ENCODE measurements at regions not wholly inside any gene's neighbourhood (a gene's known extent, or its start where the extent isn't known, plus 50 kb on each side); places are given as distances from the start of the nearest gene placed in this dataset.

DNA sequence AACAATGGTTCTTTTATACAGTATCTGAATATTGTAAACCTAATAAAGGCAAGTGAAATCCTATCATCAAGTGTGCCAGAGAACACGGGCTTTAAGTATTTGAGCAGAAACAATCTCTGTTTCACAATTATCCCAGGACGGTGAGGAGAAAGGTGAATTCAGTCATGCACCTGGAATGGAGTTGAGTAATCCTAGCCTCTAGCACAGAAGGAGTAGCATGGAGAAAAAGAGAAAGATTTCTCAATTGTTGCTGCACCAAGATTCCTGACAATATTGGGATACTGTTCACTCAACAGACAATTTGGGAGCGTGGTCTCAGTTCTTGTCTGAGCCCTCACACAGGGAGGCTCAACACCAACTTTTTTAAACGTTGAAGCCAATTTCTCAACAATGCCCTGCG lies 510.6 kb downstream of the SOX11 start:
- H3K4me1 Mint-ChIP-seq (ENCODE audit: low read depth): no peaks in the 10 kb centered on the region
- H3K9me3 Mint-ChIP-seq (ENCODE audit: low read depth): peaks cover 10% of the 10 kb centered on the region
- peaks cover 2% of the 10 kb centered on the region for H3K36me3 Mint-ChIP-seq (ENCODE audit: low read depth)
- H3K27me3 Mint-ChIP-seq (ENCODE audit: low read depth): peaks cover 3% of the 10 kb centered on the region
- no peak overlapping the region for H3K4me3 Mint-ChIP-seq (ENCODE audit: unreplicated experiment)
- TF ChIP-seq, protein P1, sequence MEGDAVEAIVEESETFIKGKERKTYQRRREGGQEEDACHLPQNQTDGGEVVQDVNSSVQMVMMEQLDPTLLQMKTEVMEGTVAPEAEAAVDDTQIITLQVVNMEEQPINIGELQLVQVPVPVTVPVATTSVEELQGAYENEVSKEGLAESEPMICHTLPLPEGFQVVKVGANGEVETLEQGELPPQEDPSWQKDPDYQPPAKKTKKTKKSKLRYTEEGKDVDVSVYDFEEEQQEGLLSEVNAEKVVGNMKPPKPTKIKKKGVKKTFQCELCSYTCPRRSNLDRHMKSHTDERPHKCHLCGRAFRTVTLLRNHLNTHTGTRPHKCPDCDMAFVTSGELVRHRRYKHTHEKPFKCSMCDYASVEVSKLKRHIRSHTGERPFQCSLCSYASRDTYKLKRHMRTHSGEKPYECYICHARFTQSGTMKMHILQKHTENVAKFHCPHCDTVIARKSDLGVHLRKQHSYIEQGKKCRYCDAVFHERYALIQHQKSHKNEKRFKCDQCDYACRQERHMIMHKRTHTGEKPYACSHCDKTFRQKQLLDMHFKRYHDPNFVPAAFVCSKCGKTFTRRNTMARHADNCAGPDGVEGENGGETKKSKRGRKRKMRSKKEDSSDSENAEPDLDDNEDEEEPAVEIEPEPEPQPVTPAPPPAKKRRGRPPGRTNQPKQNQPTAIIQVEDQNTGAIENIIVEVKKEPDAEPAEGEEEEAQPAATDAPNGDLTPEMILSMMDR (IDR thresholded peaks at IDR 0.05): no peak
- no peak for DNase-seq (ENCODE audit: low spot score)
- no peak overlapping the region for H3K27ac Mint-ChIP-seq (ENCODE audit: unreplicated experiment)

DNA sequence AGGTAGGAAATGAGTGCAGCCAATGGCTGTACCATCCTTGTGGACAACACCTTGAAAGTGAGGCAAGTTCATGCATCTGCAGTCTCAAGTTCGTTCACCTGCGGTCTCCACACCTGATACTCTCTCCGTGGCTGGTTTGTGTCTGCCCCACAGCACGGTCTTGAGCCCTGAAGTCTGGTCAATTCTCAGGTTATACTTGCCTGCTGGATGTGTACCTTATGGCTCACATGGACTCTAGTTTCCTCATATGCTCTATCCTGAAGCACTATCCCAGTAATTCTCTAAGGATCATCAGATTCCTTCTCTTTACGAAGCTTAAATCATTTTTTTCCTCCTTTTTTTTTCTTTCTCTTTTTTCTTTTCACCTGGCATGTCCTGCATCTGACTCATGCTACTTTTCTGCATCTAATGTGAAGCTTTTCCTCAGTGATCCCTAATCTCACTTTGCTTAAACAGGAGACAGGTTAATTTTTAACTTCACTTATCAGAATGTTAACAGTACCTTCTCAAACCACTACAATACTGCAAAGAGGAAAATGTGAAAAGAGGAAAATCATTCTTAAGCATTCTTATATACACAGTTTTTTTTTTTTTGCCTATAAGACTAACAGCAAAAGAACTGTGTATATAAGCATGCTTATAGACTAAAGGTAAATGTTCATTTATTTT lies 511.2 kb downstream of the SOX11 start:
- Mint-ChIP-seq H3K4me3 (ENCODE audit: unreplicated experiment) (no peak overlapping the region), H3K36me3 (ENCODE audit: low read depth) (no peaks in the 10 kb centered on the region), H3K9me3 (ENCODE audit: low read depth) (peaks cover 6% of the 10 kb centered on the region), H3K27ac (ENCODE audit: unreplicated experiment) (no peak overlapping the region), H3K4me1 (ENCODE audit: low read depth) (no peaks in the 10 kb centered on the region), H3K27me3 (ENCODE audit: low read depth) (peaks cover 3% of the 10 kb centered on the region)
- DNase-seq (ENCODE audit: low spot score): no peak
- TF ChIP-seq, protein P1 (IDR thresholded peaks at IDR 0.05): no peak

DNA sequence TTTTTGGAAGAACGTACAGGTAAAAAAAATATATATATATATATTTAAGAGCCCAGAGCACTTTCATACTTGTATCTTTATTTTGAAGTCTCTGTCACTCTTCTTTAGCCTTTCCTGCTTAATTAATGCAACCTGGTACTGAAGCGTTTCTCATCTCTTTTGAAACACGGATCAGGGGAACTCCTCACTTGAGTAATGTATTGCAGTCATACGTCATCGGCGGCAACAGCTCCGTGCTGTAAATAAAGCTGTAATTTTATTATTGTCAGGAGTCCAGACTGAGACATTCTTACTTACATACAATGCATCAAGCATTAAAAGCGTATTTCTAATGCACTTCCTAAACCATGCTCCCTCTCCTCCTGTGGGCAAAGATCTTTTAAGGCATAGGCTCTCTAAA lies 514.7 kb downstream of the SOX11 start:
- no peaks in the 10 kb centered on the region for H3K9me3 Mint-ChIP-seq (ENCODE audit: low read depth)
- H3K4me1 Mint-ChIP-seq (ENCODE audit: low read depth): peaks cover 12% of the 10 kb centered on the region
- H3K27ac Mint-ChIP-seq (ENCODE audit: unreplicated experiment): no peak overlapping the region
- TF ChIP-seq, protein P1 (IDR thresholded peaks at IDR 0.05): no peak
- no peak for DNase-seq (ENCODE audit: low spot score)
- H3K4me3 Mint-ChIP-seq (ENCODE audit: unreplicated experiment): no peak overlapping the region
- H3K36me3 Mint-ChIP-seq (ENCODE audit: low read depth): no peaks in the 10 kb centered on the region
- peaks cover 3% of the 10 kb centered on the region for H3K27me3 Mint-ChIP-seq (ENCODE audit: low read depth)

DNA sequence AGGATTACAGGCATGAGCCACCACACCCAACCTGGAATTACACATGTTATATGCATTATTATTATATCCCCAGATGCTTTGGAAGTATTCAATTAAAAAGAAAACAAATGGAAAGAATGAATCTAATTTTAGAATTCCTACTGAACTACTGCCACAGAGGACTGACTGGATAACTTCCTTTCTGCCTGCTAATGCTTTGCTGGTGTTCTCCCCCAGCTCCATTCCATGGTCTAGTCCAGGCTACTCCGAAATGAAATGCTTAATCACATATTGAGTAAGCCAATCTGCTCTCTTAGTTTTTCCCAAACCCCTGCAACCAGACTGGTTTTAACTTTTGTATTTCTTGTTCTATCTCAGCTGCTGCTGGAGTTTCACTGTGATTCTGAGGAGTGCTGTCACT lies 519.1 kb downstream of the SOX11 start:
- no peaks in the 10 kb centered on the region for H3K36me3 Mint-ChIP-seq (ENCODE audit: low read depth)
- DNase-seq (ENCODE audit: low spot score): no peak
- H3K4me1 Mint-ChIP-seq (ENCODE audit: low read depth): peaks cover 22% of the 10 kb centered on the region
- H3K4me3 Mint-ChIP-seq (ENCODE audit: unreplicated experiment): no peak overlapping the region
- H3K27ac Mint-ChIP-seq (ENCODE audit: unreplicated experiment): peak overlapping the region; percentile 76
- no peaks in the 10 kb centered on the region for H3K9me3 Mint-ChIP-seq (ENCODE audit: low read depth)
- H3K27me3 Mint-ChIP-seq (ENCODE audit: low read depth): no peaks in the 10 kb centered on the region
- TF ChIP-seq, protein P1 (IDR thresholded peaks at IDR 0.05): no peak

DNA sequence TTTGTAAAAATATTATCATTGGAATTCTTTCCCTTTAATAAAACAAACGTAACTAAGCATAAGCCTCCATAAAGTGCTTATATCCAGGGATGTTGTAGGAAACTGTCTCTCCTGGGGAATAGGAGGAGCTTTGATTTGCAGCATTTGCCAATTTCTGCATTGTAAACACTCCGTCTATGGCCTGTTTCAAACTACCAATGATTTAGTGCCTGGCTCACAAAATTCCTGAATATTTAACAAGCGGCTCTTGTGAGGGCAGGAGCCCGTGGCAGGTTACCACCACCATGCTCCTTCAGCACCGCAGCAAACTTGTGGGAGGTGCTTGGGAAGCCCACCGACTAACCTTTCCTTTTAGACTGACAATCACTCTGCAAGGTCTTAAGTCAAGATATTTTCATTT lies 520.3 kb downstream of the SOX11 start:
- Mint-ChIP-seq H3K27ac (ENCODE audit: unreplicated experiment) (no peak overlapping the region), H3K36me3 (ENCODE audit: low read depth) (no peaks in the 10 kb centered on the region), H3K4me1 (ENCODE audit: low read depth) (peaks cover 22% of the 10 kb centered on the region), H3K27me3 (ENCODE audit: low read depth) (no peaks in the 10 kb centered on the region), H3K9me3 (ENCODE audit: low read depth) (no peaks in the 10 kb centered on the region), H3K4me3 (ENCODE audit: unreplicated experiment) (no peak overlapping the region)
- TF ChIP-seq, protein P1 (IDR thresholded peaks at IDR 0.05): no peak
- no peak for DNase-seq (ENCODE audit: low spot score)

Data from chondrocyte (in vitro differentiated cells).